ENCODE measurements at regions not wholly inside any gene's neighbourhood (a gene's known extent, or its start where the extent isn't known, plus 50 kb on each side); places are given as distances from the start of the nearest gene placed in this dataset.

DNA sequence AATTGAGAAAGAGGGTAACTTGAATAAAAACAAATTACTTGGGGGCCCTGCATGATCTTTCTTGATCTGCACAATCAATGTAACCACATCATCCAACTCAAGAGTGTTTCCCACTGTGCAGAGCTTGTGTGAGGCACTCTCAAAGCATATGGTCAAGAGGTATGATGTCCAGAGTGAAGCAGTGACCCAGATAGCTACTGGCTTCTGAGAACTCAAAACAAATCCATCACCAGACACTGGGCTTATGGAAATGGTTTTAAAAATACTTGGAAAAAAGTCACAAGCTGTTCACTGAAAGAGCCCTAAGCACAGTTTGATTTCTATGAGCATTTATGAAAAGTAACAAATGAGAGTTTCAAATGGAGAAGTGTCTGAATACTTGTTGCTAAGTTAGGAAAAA, 361.0 kb downstream of the GRXCR1 start:
- H2AFZ ChIP-seq, result no peak overlapping the region
- no peaks in the 10 kb centered on the region for H3K4me1 ChIP-seq (ENCODE audit: insufficient read depth)
- H3K4me3 ChIP-seq, result no peak overlapping the region
- no peaks in the 10 kb centered on the region for H3K9me2 ChIP-seq (replicated peaks; ENCODE audit: insufficient read depth)
- no peak overlapping the region for H3K4me2 ChIP-seq
- H3K27me3 ChIP-seq, result no peaks in the 10 kb centered on the region
- H3K27ac ChIP-seq, result no peak overlapping the region
- no peaks in the 10 kb centered on the region for H3K79me2 ChIP-seq
- no peaks in the 10 kb centered on the region for H3K9me3 ChIP-seq (ENCODE audit: low read depth)
- H3K36me3 ChIP-seq (replicated peaks; ENCODE audit: insufficient read depth, low read depth), result no peaks in the 10 kb centered on the region
- DNase-seq (ENCODE audit: low spot score), result no peak
- TF ChIP-seq, protein P1, sequence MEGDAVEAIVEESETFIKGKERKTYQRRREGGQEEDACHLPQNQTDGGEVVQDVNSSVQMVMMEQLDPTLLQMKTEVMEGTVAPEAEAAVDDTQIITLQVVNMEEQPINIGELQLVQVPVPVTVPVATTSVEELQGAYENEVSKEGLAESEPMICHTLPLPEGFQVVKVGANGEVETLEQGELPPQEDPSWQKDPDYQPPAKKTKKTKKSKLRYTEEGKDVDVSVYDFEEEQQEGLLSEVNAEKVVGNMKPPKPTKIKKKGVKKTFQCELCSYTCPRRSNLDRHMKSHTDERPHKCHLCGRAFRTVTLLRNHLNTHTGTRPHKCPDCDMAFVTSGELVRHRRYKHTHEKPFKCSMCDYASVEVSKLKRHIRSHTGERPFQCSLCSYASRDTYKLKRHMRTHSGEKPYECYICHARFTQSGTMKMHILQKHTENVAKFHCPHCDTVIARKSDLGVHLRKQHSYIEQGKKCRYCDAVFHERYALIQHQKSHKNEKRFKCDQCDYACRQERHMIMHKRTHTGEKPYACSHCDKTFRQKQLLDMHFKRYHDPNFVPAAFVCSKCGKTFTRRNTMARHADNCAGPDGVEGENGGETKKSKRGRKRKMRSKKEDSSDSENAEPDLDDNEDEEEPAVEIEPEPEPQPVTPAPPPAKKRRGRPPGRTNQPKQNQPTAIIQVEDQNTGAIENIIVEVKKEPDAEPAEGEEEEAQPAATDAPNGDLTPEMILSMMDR (IDR thresholded peaks at IDR 0.05; ENCODE audit: poor library complexity), result no peak
- no peak for TF ChIP-seq EZH2phosphoT487 (IDR thresholded peaks at IDR 0.05; ENCODE audit: low read depth, severe bottlenecking, unreplicated experiment)
- no peak for TF ChIP-seq EZH2 (IDR thresholded peaks at IDR 0.05; ENCODE audit: borderline replicate concordance)
- no peaks in the 10 kb centered on the region for H4K20me1 ChIP-seq (ENCODE audit: insufficient read depth, poor library complexity, severe bottlenecking)

DNA sequence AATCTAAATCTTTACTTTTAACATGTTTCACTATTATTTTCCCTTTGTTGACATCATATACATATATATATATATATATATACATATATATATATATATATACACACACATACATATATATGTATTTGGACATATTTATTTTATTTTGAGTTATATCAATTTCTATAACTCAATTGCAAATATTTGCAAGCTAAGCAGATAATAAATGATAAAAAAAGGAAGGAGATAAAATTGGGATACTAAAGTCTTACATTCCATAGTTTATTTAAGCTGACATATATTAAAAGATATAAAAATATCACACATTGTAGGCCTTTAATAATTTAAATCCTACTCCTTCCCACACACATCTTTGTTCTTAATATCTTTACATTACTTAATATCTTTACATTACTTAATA, 372.2 kb downstream of the GRXCR1 start:
- Histone ChIP-seq H3K4me2 (no peak overlapping the region), H3K4me1 (ENCODE audit: insufficient read depth) (no peaks in the 10 kb centered on the region), H4K20me1 (ENCODE audit: insufficient read depth, poor library complexity, severe bottlenecking) (no peaks in the 10 kb centered on the region), H3K27ac (no peak overlapping the region), H3K36me3 (replicated peaks; ENCODE audit: insufficient read depth, low read depth) (no peaks in the 10 kb centered on the region), H3K9me2 (replicated peaks; ENCODE audit: insufficient read depth) (no peaks in the 10 kb centered on the region), H3K9me3 (ENCODE audit: low read depth) (peaks cover 3% of the 10 kb centered on the region), H2AFZ (no peak overlapping the region), H3K27me3 (no peaks in the 10 kb centered on the region), H3K79me2 (no peaks in the 10 kb centered on the region), H3K4me3 (no peak overlapping the region)
- no peak for TF ChIP-seq EZH2 (IDR thresholded peaks at IDR 0.05; ENCODE audit: borderline replicate concordance)
- no peak for TF ChIP-seq EZH2phosphoT487 (IDR thresholded peaks at IDR 0.05; ENCODE audit: low read depth, severe bottlenecking, unreplicated experiment)
- TF ChIP-seq, protein P1 (IDR thresholded peaks at IDR 0.05; ENCODE audit: poor library complexity), result no peak
- DNase-seq (ENCODE audit: low spot score), result no peak

DNA sequence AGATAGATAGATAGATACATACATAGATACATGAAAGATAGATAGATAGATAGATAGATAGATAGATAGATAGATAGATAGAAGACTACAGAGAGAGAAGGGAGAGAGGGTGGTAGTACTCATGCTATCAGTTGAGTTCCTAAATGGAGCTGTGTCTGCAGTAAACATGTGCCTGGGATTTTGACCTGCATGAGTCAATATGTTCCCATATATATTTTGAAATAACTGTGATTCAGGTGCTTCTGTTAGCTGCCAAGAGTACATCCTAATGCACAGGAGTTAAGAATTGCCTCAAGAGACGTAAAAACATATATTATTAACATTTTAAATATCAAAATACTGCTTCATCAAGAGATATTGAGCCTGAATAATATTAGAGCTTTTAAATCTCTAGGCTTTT, 379.4 kb downstream of the GRXCR1 start:
- H3K27me3 ChIP-seq, result no peaks in the 10 kb centered on the region
- no peaks in the 10 kb centered on the region for H4K20me1 ChIP-seq (ENCODE audit: insufficient read depth, poor library complexity, severe bottlenecking)
- H3K4me3 ChIP-seq, result no peak overlapping the region
- TF ChIP-seq, protein P1 (IDR thresholded peaks at IDR 0.05; ENCODE audit: poor library complexity), result no peak
- TF ChIP-seq EZH2 (IDR thresholded peaks at IDR 0.05; ENCODE audit: borderline replicate concordance) (no peak), EZH2phosphoT487 (IDR thresholded peaks at IDR 0.05; ENCODE audit: low read depth, severe bottlenecking, unreplicated experiment) (no peak)
- whole genome bisulfite sequencing (ENCODE audit: low lambda C conversion rate, missing lambda C conversion rate), result 55% methylated on average over 1 of the region's 1 CpG
- H3K9me2 ChIP-seq (replicated peaks; ENCODE audit: insufficient read depth), result no peaks in the 10 kb centered on the region
- no peaks in the 10 kb centered on the region for H3K9me3 ChIP-seq (ENCODE audit: low read depth)
- H3K36me3 ChIP-seq (replicated peaks; ENCODE audit: insufficient read depth, low read depth), result no peaks in the 10 kb centered on the region
- no peak for DNase-seq (ENCODE audit: low spot score)
- H3K4me2 ChIP-seq, result no peak overlapping the region
- H3K4me1 ChIP-seq (ENCODE audit: insufficient read depth), result no peaks in the 10 kb centered on the region
- no peak overlapping the region for H2AFZ ChIP-seq
- H3K27ac ChIP-seq, result no peak overlapping the region
- H3K79me2 ChIP-seq, result no peaks in the 10 kb centered on the region

- Histone ChIP-seq H3K36me3 (replicated peaks; ENCODE audit: insufficient read depth, low read depth) (no peaks in the 10 kb centered on the region), H4K20me1 (ENCODE audit: insufficient read depth, poor library complexity, severe bottlenecking) (no peaks in the 10 kb centered on the region), H3K9me3 (ENCODE audit: low read depth) (no peaks in the 10 kb centered on the region), H3K4me3 (no peak overlapping the region), H3K27me3 (no peaks in the 10 kb centered on the region), H3K27ac (no peak overlapping the region), H3K4me1 (ENCODE audit: insufficient read depth) (no peaks in the 10 kb centered on the region), H3K79me2 (no peaks in the 10 kb centered on the region), H3K9me2 (replicated peaks; ENCODE audit: insufficient read depth) (no peaks in the 10 kb centered on the region), H2AFZ (no peak overlapping the region), H3K4me2 (no peak overlapping the region)
- DNase-seq (ENCODE audit: low spot score), result no peak
- TF ChIP-seq EZH2 (IDR thresholded peaks at IDR 0.05; ENCODE audit: borderline replicate concordance), result no peak
- no peak for TF ChIP-seq EZH2phosphoT487 (IDR thresholded peaks at IDR 0.05; ENCODE audit: low read depth, severe bottlenecking, unreplicated experiment)
- TF ChIP-seq, protein P1 (IDR thresholded peaks at IDR 0.05; ENCODE audit: poor library complexity), result no peak
- WGBS (ENCODE audit: low lambda C conversion rate, missing lambda C conversion rate), result 75% methylated on average over 2 of the region's 2 CpGs
Measured at GRCh38 chr4:43274376-43274775, 381.9 kb downstream of the GRXCR1 start.
